IMR-90 (cell line): ENCODE measurements at regions not wholly inside any gene's neighbourhood (a gene's known extent, or its start where the extent isn't known, plus 50 kb on each side); places are given as distances from the start of the nearest gene placed in this dataset.

Experiments
- ATAC-seq: fragments of 200-7000 bp; cut with Tn5 transposase; 2 replicates; pipeline ENCODE4 v1.9.1; 2020; ENCODE audit warnings: low read depth, mild to moderate bottlenecking, moderate library complexity
- BruUV-seq: library from RNA; stranded (reverse); fragments of 400-500 nt; replicated peaks from 2 replicates; lab custom pipeline; 2021; lab: Mats Ljungman, UMichigan
- CTCF ChIA-PET: fragments of 300-600 bp; formaldehyde crosslinking; extraction: SDS; loops from one replicate; lab custom pipeline; 2021; ENCODE audit warnings: antibody characterized with exemption; lab: Yijun Ruan, JAX
- POLR2A ChIA-PET: fragments of 300-600 bp; sonication (Branson Sonifier 250); formaldehyde crosslinking; loops from one replicate; lab custom pipeline; 2022; ENCODE audit warnings: antibody characterized with exemption; ENCODE audit not compliant: unreplicated experiment; lab: Charles Lee
- DNase-seq: peaks from one replicate; pipeline ENCODE4 v3.0.0; 2013
- H2AFZ ChIP-seq: replicated peaks from 2 replicates; pipeline ENCODE3; 2013; ENCODE audit warnings: low read length, mild to moderate bottlenecking; ENCODE audit not compliant: poor library complexity
- H2AK5ac ChIP-seq: 2 replicates; pipeline ENCODE4 v1.6.1; 2013; ENCODE audit warnings: low read depth, low read length, inconsistent platforms
- H2AK9ac ChIP-seq: replicated peaks from 2 replicates; pipeline ENCODE3; 2013; ENCODE audit warnings: mild to moderate bottlenecking, low read depth, low read length, moderate library complexity; ENCODE audit not compliant: poor library complexity
- H2BK120ac ChIP-seq: 2 replicates; pipeline ENCODE4 v1.6.1; 2013; ENCODE audit warnings: low read depth, low read length, inconsistent platforms
- H2BK15ac ChIP-seq: 3 replicates; pipeline ENCODE4 v1.6.1; 2013; ENCODE audit warnings: low read depth, low read length, inconsistent platforms
- H2BK20ac ChIP-seq: 2 replicates; pipeline ENCODE4 v1.6.1; 2013; ENCODE audit warnings: low read depth, mild to moderate bottlenecking, inconsistent platforms, low read length, moderate library complexity
- H2BK5ac ChIP-seq: 2 replicates; pipeline ENCODE4 v1.6.1; 2013; ENCODE audit warnings: mild to moderate bottlenecking, low read depth, low read length, inconsistent platforms; ENCODE audit not compliant: poor library complexity, severe bottlenecking
- H3K14ac ChIP-seq: replicated peaks from 2 replicates; pipeline ENCODE4 v1.6.1; 2013; ENCODE audit warnings: low read depth, low read length, inconsistent platforms
- H3K18ac ChIP-seq: 2 replicates; pipeline ENCODE4 v1.6.1; 2013; ENCODE audit warnings: low read depth, low read length, control low read depth
- H3K23ac ChIP-seq: 2 replicates; pipeline ENCODE4 v1.6.1; 2013; ENCODE audit warnings: low read depth, low read length, inconsistent platforms
- H3K27ac ChIP-seq: 2 replicates; pipeline ENCODE4 v1.5.1; 2013; ENCODE audit warnings: mild to moderate bottlenecking, control low read depth, low read length; ENCODE audit not compliant: insufficient read depth
- H3K27me3 ChIP-seq: 2 replicates; pipeline ENCODE4 v1.6.1; 2013; ENCODE audit warnings: low read length; ENCODE audit not compliant: control insufficient read depth, insufficient read depth
- H3K36me3 ChIP-seq: 2 replicates; pipeline ENCODE4 v1.6.1; 2013; ENCODE audit warnings: low read length, mixed read lengths; ENCODE audit not compliant: control insufficient read depth, insufficient read depth
- H3K4ac ChIP-seq: 2 replicates; pipeline ENCODE4 v1.6.1; 2013; ENCODE audit warnings: low read depth, low read length, inconsistent platforms
- H3K4me1 ChIP-seq: 2 replicates; pipeline ENCODE4 v1.6.1; 2013; ENCODE audit warnings: low read length, mixed read lengths; ENCODE audit not compliant: control insufficient read depth, insufficient read depth
- H3K4me2 ChIP-seq: 2 replicates; pipeline ENCODE4 v1.6.1; 2013; ENCODE audit warnings: low read depth, mild to moderate bottlenecking, control low read depth, low read length, moderate library complexity
- H3K4me3 ChIP-seq: 2 replicates; pipeline ENCODE4 v1.5.1; 2013; ENCODE audit warnings: low read depth, mild to moderate bottlenecking, control low read depth, low read length, moderate library complexity; ENCODE audit not compliant: insufficient read depth
- H3K56ac ChIP-seq: 2 replicates; pipeline ENCODE4 v1.6.1; 2013; ENCODE audit warnings: low read length, inconsistent platforms; ENCODE audit not compliant: insufficient read depth; ENCODE audit errors: extremely low read depth
- H3K79me1 ChIP-seq, 2 experiments: 2 replicates each; pipeline ENCODE4 v1.6.1; 2013; ENCODE audit warnings: low read length in 2 of 2, inconsistent platforms in 1 of 2, low read depth in 1 of 2
- H3K9ac ChIP-seq: 2 replicates; pipeline ENCODE4 v1.6.1; 2013; ENCODE audit warnings: low read depth, low read length, control low read depth
- H3K9me1 ChIP-seq: 2 replicates; pipeline ENCODE4 v1.6.1; 2013; ENCODE audit warnings: low read length, inconsistent platforms; ENCODE audit not compliant: insufficient read depth
- H3K9me3 ChIP-seq: 2 replicates; pipeline ENCODE4 v1.6.1; 2013; ENCODE audit warnings: low read length; ENCODE audit not compliant: control insufficient read depth, insufficient read depth
- H4K20me1 ChIP-seq: 2 replicates; pipeline ENCODE4 v1.6.1; 2013; ENCODE audit warnings: low read length, inconsistent platforms; ENCODE audit not compliant: insufficient read depth
- H4K5ac ChIP-seq: 2 replicates; pipeline ENCODE4 v1.6.1; 2013; ENCODE audit warnings: mild to moderate bottlenecking, low read depth, low read length, control low read depth
- H4K8ac ChIP-seq, 2 experiments: 2 replicates each; pipeline ENCODE4 v1.6.1; 2013; ENCODE audit warnings: low read depth in 2 of 2, low read length in 2 of 2, control low read depth in 1 of 2, inconsistent platforms in 1 of 2
- H4K91ac ChIP-seq: 2 replicates; pipeline ENCODE4 v1.6.1; 2013; ENCODE audit warnings: low read depth, low read length, inconsistent platforms; ENCODE audit not compliant: insufficient read depth
- BHLHE40 ChIP-seq: fragments of 150-350 bp; IDR thresholded peaks from 2 replicates; pipeline ENCODE4 v1.6.1; 2016; ENCODE audit warnings: mild to moderate bottlenecking, low read depth, low read length
- CEBPB ChIP-seq: IDR thresholded peaks from 2 replicates; pipeline ENCODE4 v1.6.1; 2012; ENCODE audit warnings: low read depth, low read length, improper control_type of control experiment
- CHD1 ChIP-seq: IDR thresholded peaks from 2 replicates; pipeline ENCODE4 v1.6.1; 2012; ENCODE audit warnings: low read depth, low read length, improper control_type of control experiment
- FOS ChIP-seq: fragments of 150-350 bp; IDR thresholded peaks from 2 replicates; pipeline ENCODE4 v1.6.1; 2016; ENCODE audit warnings: low read depth, low read length
- MAFK ChIP-seq: IDR thresholded peaks from 2 replicates; pipeline ENCODE4 v1.6.1; 2012; ENCODE audit warnings: low read depth, low read length, improper control_type of control experiment
- MAZ ChIP-seq: IDR thresholded peaks from 2 replicates; pipeline ENCODE4 v1.6.1; 2012; ENCODE audit warnings: low read depth, mild to moderate bottlenecking, low read length, improper control_type of control experiment, moderate library complexity, borderline replicate concordance
- MXI1 ChIP-seq: IDR thresholded peaks from 2 replicates; pipeline ENCODE4 v1.6.1; 2012; ENCODE audit warnings: low read depth, mild to moderate bottlenecking, low read length, moderate library complexity, borderline replicate concordance
- NFE2L2 ChIP-seq: fragments of 150-350 bp; IDR thresholded peaks from 2 replicates; pipeline ENCODE4 v1.6.1; 2016; ENCODE audit warnings: low read depth, mild to moderate bottlenecking, low read length
- POLR2A ChIP-seq: IDR thresholded peaks from 2 replicates; pipeline ENCODE4 v1.6.1; 2012; ENCODE audit warnings: mild to moderate bottlenecking, low read depth, low read length
- RAD21 ChIP-seq: IDR thresholded peaks from 2 replicates; pipeline ENCODE4 v1.6.1; 2012; ENCODE audit warnings: low read length, improper control_type of control experiment
- RCOR1 ChIP-seq: IDR thresholded peaks from 2 replicates; pipeline ENCODE4 v1.6.1; 2012; ENCODE audit warnings: mild to moderate bottlenecking, low read length, improper control_type of control experiment; ENCODE audit not compliant: insufficient replicate concordance
- RFX5 ChIP-seq: IDR thresholded peaks from 2 replicates; pipeline ENCODE4 v1.8.0; 2012; ENCODE audit warnings: low read depth, mild to moderate bottlenecking, low read length, moderate library complexity
- SMC3 ChIP-seq: fragments of 150-350 bp; IDR thresholded peaks from 2 replicates; pipeline ENCODE4 v1.6.1; 2016; ENCODE audit warnings: low read depth, mild to moderate bottlenecking, antibody characterized with exemption, low read length, moderate library complexity
- whole genome bisulfite sequencing, 2 experiments: methylation state at CpG; one replicate each; pipeline versions ENCODE4 v1.1.5 to v1.1.7; 2013; ENCODE audit warnings: missing lambda C conversion rate in 2 of 2; ENCODE audit not compliant: insufficient read length in 1 of 2; ENCODE audit errors: extremely low coverage in 2 of 2; 5-methylcytosine and 5-hydroxymethylcytosine counted together
- dilution Hi-C: fragments of 300-500 bp; cut with HindIII; formaldehyde crosslinking; loops from one replicate; pipeline ENCODE4 v1.14.3; 2018; ENCODE audit warnings: low sequenced_read_pairs; ENCODE audit not compliant: unreplicated experiment
- in situ Hi-C: fragments of 300-500 bp; cut with MboI; formaldehyde crosslinking; loops from 3 replicates; pipeline ENCODE4 v1.14.3; 2019; ENCODE audit warnings: low sequenced_read_pairs, inconsistent platforms, mixed read lengths
- intact Hi-C: fragments of 100-400 bp; cut with micrococcal nuclease; formaldehyde crosslinking; loops from 2 replicates; pipeline ENCODE4 v1.10.0; 2022
- TF ChIP-seq, protein P1 (sequence below): fragments of 150-350 bp; IDR thresholded peaks from 2 replicates; pipeline ENCODE4 v1.6.1; 2016; ENCODE audit warnings: low read depth, mild to moderate bottlenecking, low read length, moderate library complexity, borderline replicate concordance
- TF ChIP-seq, protein P2 (sequence below): conservative IDR thresholded peaks from 2 replicates; pipeline ENCODE4 v1.5.1; 2012; ENCODE audit warnings: mild to moderate bottlenecking, low read depth, low read length, improper control_type of control experiment
- TF ChIP-seq, protein P3 (sequence below): fragments of 150-350 bp; IDR thresholded peaks from 2 replicates; pipeline ENCODE4 v1.6.1; 2017; ENCODE audit warnings: mild to moderate bottlenecking, antibody characterized with exemption, low read length, low read depth

DNA sequence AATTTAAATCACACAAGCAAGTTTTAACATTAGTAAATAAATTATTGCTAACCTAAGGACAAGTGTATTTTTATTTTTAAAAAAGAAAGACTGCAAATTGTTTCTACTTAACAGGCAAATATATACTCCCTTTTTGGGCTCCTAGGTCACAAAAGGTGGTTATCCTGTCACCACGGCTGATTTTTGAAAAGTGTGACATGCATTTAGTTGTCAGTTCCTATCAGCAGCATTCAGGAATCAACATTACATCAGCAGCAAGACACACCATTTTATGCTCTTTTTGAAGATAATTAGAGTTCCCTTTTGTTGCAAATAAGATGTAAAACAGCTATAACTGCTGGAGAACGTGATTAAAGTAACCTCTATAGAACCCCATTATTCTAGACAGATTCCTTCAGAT, 357.5 kb upstream of the TMCO5A start:
- no peak overlapping the region for H4K8ac ChIP-seq
- H3K4ac ChIP-seq = no peak overlapping the region
- H2BK120ac ChIP-seq = no peak overlapping the region
- H3K79me1 ChIP-seq = no peaks in the 10 kb centered on the region
- ATAC-seq (no peak), DNase-seq (no peak)
- H2BK15ac ChIP-seq = no peak overlapping the region
- H3K18ac ChIP-seq = no peak overlapping the region
- H2AK5ac ChIP-seq = no peak overlapping the region
- no peak overlapping the region for H3K9ac ChIP-seq
- dilution Hi-C loops = no loop called here
- no CpG with 5 or more reads among the region's 2 CpGs for WGBS, 2 experiments
- no peaks in the 10 kb centered on the region for H4K20me1 ChIP-seq
- H3K36me3 ChIP-seq = no peaks in the 10 kb centered on the region
- no peak overlapping the region for H2BK20ac ChIP-seq
- no peaks in the 10 kb centered on the region for H3K9me3 ChIP-seq
- H3K9me1 ChIP-seq = no peaks in the 10 kb centered on the region
- BruUV-seq = no TSS peak
- no peak overlapping the region for H3K56ac ChIP-seq
- H3K14ac ChIP-seq = no peak overlapping the region
- H2AFZ ChIP-seq = no peak overlapping the region
- intact Hi-C loops = no loop called here
- H4K91ac ChIP-seq = no peak overlapping the region
- no peak overlapping the region for H4K5ac ChIP-seq
- ChIA-PET POLR2A (no interaction called here), CTCF (no interaction called here)
- no peaks in the 10 kb centered on the region for H3K4me1 ChIP-seq
- no peaks in the 10 kb centered on the region for H3K27me3 ChIP-seq
- H3K27ac ChIP-seq = no peak overlapping the region
- H2BK5ac ChIP-seq = no peak overlapping the region
- H3K4me3 ChIP-seq = no peak overlapping the region
- no peak overlapping the region for H3K4me2 ChIP-seq
- in situ Hi-C loops = no loop called here
- TF ChIP-seq CEBPB = no peak
- no peak for TF ChIP-seq SMC3
- TF ChIP-seq RAD21 = no peak
- TF ChIP-seq, protein P1, sequence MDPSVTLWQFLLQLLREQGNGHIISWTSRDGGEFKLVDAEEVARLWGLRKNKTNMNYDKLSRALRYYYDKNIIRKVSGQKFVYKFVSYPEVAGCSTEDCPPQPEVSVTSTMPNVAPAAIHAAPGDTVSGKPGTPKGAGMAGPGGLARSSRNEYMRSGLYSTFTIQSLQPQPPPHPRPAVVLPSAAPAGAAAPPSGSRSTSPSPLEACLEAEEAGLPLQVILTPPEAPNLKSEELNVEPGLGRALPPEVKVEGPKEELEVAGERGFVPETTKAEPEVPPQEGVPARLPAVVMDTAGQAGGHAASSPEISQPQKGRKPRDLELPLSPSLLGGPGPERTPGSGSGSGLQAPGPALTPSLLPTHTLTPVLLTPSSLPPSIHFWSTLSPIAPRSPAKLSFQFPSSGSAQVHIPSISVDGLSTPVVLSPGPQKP = no peak
- TF ChIP-seq NFE2L2 = no peak
- no peak for TF ChIP-seq FOS
- no peak for TF ChIP-seq RCOR1
- no peak for TF ChIP-seq CHD1
- TF ChIP-seq, protein P2, sequence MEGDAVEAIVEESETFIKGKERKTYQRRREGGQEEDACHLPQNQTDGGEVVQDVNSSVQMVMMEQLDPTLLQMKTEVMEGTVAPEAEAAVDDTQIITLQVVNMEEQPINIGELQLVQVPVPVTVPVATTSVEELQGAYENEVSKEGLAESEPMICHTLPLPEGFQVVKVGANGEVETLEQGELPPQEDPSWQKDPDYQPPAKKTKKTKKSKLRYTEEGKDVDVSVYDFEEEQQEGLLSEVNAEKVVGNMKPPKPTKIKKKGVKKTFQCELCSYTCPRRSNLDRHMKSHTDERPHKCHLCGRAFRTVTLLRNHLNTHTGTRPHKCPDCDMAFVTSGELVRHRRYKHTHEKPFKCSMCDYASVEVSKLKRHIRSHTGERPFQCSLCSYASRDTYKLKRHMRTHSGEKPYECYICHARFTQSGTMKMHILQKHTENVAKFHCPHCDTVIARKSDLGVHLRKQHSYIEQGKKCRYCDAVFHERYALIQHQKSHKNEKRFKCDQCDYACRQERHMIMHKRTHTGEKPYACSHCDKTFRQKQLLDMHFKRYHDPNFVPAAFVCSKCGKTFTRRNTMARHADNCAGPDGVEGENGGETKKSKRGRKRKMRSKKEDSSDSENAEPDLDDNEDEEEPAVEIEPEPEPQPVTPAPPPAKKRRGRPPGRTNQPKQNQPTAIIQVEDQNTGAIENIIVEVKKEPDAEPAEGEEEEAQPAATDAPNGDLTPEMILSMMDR = no peak
- TF ChIP-seq RFX5 = no peak
- no peak for TF ChIP-seq BHLHE40
- TF ChIP-seq, protein P3, sequence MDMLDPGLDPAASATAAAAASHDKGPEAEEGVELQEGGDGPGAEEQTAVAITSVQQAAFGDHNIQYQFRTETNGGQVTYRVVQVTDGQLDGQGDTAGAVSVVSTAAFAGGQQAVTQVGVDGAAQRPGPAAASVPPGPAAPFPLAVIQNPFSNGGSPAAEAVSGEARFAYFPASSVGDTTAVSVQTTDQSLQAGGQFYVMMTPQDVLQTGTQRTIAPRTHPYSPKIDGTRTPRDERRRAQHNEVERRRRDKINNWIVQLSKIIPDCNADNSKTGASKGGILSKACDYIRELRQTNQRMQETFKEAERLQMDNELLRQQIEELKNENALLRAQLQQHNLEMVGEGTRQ = no peak
- TF ChIP-seq MAFK = no peak
- TF ChIP-seq MXI1 = no peak
- no peak for TF ChIP-seq MAZ
- TF ChIP-seq POLR2A = no peak
- H2AK9ac ChIP-seq = no peak overlapping the region
- H3K23ac ChIP-seq = no peak overlapping the region
